Breast epithelium (tissue), 3 donors: ENCODE measurements at regions not wholly inside any gene's neighbourhood (a gene's known extent, or its start where the extent isn't known, plus 50 kb on each side); places are given as distances from the start of the nearest gene placed in this dataset.

Experiments
- CTCF ChIP-seq, 3 donors: fragments of 450-650 bp; IDR thresholded peaks; one replicate each; pipeline ENCODE4 v1.5.1; 2016 to 2017; ENCODE audit warnings: antibody characterized with exemption in 3 of 3, mild to moderate bottlenecking in 3 of 3, moderate library complexity in 3 of 3
- POLR2A ChIP-seq: fragments of 450-650 bp; IDR thresholded peaks from one replicate; pipeline ENCODE4 v1.6.1; 2016; ENCODE audit warnings: antibody characterized with exemption, mild to moderate bottlenecking, moderate library complexity

DNA sequence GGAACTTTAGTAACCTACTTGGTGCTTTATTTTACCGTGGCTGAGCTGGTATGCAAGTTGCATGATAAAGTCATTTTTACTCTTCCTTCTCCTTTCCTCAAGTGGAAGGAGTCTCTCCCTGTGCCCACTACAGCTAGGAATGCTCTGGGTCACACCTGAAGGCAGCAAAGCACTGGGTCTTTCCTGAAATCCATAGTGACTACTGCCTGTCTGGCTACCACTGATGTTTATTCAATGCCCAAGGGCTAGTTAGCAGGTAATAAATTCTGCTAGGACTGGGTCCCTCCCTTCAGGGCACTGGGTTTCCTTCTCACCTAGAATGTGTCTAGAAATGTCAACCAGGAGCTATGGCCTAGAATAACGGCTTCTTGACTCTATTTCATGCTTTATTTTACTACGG lies 1081.4 kb downstream of the FAT4 start:
- TF ChIP-seq CTCF (IDR thresholded peaks at IDR 0.05): no peak
- no peak for TF ChIP-seq POLR2A
